Mucosa of rectum (tissue), 2 donors: ENCODE measurements at regions not wholly inside any gene's neighbourhood (a gene's known extent, or its start where the extent isn't known, plus 50 kb on each side); places are given as distances from the start of the nearest gene placed in this dataset.

Experiments
- H3K27ac ChIP-seq, 2 donors: one replicate each; pipeline ENCODE4 v1.7.0; 2013; ENCODE audit warnings: inconsistent platforms in 2 of 2, low read depth in 2 of 2, low read length in 2 of 2
- H3K27me3 ChIP-seq, 2 donors: one replicate each; pipeline ENCODE4 v1.7.0; 2013; ENCODE audit warnings: low read length in 2 of 2; ENCODE audit not compliant: control insufficient read depth in 2 of 2, insufficient read depth in 2 of 2
- H3K36me3 ChIP-seq, 2 donors: one replicate each; pipeline ENCODE4 v1.7.0; 2013; ENCODE audit warnings: low read length in 2 of 2; ENCODE audit not compliant: control insufficient read depth in 2 of 2, insufficient read depth in 2 of 2
- H3K4me1 ChIP-seq, 2 donors: one replicate each; pipeline ENCODE4 v1.7.0; 2013; ENCODE audit warnings: low read length in 2 of 2, mild to moderate bottlenecking in 1 of 2; ENCODE audit not compliant: control insufficient read depth in 2 of 2, insufficient read depth in 2 of 2
- H3K4me3 ChIP-seq, 2 donors: one replicate each; pipeline ENCODE4 v1.7.0; 2013; ENCODE audit warnings: low read length in 2 of 2
- H3K9ac ChIP-seq, 2 donors: one replicate each; pipeline ENCODE4 v1.7.0; 2013; ENCODE audit warnings: low read length in 2 of 2, low read depth in 1 of 2, mild to moderate bottlenecking in 1 of 2
- H3K9me3 ChIP-seq, 2 donors: one replicate each; pipeline ENCODE4 v1.7.0; 2013; ENCODE audit warnings: low read length in 2 of 2; ENCODE audit not compliant: control insufficient read depth in 2 of 2
- donor health status: healthy.
- donor health status: Normal muscosa, but diverticular disease.

DNA sequence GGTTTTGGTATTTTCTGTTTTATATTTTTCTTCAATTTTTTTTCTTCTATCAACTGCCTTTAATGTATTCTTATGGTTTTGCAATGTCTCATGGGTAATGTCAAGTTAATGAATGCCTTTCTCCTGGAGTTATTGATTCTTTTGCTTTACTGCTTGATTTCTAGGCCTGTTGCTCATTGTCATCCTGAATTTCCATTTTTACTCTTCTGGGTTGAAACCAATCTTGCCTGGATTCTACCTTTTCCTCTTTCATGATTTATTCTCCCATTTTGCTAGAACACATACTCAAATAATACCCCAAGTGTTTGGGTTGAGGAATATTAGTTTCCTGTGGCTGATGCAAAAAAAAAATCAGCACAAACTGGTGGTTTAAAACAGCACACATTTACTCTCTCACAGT lies 315.2 kb upstream of the PDZRN3 start:
- Histone ChIP-seq H3K27ac (no peak overlapping the region), H3K36me3 (no peaks in the 10 kb centered on the region), H3K27me3 (no peaks in the 10 kb centered on the region), H3K4me1 (no peaks in the 10 kb centered on the region), H3K4me3 (no peak overlapping the region), H3K9me3 (no peaks in the 10 kb centered on the region), H3K9ac (no peak overlapping the region)

DNA sequence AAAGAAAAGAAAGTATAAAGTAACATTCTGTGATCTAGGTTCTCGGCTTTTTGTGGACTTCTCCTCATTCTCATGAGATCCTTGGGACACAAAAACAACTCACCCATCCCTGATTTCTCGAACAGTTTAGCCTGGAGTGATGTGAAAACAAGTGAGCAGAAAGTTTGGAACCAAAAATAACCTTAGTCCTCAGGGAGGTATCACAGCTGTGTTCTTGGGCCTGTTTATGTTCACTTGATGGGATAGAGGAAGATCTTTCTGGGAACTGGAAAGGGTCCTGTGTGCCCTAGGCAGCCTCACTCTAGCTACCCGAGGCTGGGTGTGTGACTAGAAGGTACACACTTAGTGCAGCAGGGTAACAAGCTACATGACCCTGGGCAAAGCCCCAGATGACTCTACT lies 308.8 kb upstream of the PDZRN3 start:
- Histone ChIP-seq H3K4me3 (no peak overlapping the region), H3K27me3 (no peaks in the 10 kb centered on the region), H3K4me1 (no peaks in the 10 kb centered on the region), H3K9me3 (no peaks in the 10 kb centered on the region), H3K36me3 (no peaks in the 10 kb centered on the region), H3K9ac (no peak overlapping the region), H3K27ac (no peak overlapping the region)

DNA sequence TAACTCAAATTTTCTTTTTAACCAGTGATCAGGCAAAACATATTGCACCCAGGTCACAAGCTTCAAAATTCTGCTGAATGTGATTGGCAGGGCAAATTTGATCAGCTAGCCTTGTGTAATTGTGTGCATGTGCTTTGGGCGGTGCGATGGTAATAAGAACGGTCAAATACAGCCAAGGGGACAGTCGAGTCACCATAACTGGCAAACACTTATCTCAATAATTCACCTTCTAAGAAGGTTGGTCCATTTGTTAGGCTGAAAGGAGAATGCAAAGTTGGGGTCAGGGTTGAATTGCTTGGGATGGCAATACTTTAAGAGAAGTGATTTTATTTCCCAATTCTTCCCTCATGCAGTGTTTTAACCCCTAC lies 302.4 kb upstream of the PDZRN3 start:
- no peak overlapping the region for H3K27ac ChIP-seq
- H3K9ac ChIP-seq = no peak overlapping the region
- H3K36me3 ChIP-seq = no peaks in the 10 kb centered on the region
- no peaks in the 10 kb centered on the region for H3K27me3 ChIP-seq
- no peaks in the 10 kb centered on the region for H3K9me3 ChIP-seq
- no peak overlapping the region for H3K4me3 ChIP-seq
- no peaks in the 10 kb centered on the region for H3K4me1 ChIP-seq

GRCh38 chr3:73926360-73927202 lies 301.8 kb upstream of the PDZRN3 start:
- Histone ChIP-seq H3K27me3 (no peaks in the 10 kb centered on the region), H3K27ac (no peak overlapping the region), H3K4me3 (no peak overlapping the region), H3K4me1 (no peaks in the 10 kb centered on the region), H3K9me3 (no peaks in the 10 kb centered on the region), H3K9ac (no peak overlapping the region), H3K36me3 (no peaks in the 10 kb centered on the region)

DNA sequence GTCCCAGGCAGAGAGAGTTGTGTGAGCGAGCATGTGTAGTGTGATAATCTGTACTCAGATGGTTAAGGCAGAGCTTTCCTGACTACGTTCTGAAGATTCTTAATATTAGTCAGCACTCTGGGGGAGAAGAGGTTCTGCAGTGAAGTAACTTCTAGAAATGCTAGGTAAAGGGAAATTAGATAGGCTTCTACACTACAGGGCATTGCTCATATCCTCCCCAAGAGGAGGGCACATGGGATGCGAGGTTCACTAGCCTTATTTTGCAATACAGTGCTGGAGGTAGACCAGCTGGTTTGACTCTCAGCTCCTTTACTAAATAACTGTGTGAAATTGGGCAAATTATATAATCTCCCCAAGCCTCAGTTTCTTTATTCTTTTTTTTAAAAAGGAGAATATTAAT lies 300.3 kb upstream of the PDZRN3 start:
- H3K4me1 ChIP-seq = no peaks in the 10 kb centered on the region
- H3K27ac ChIP-seq = no peak overlapping the region
- no peak overlapping the region for H3K4me3 ChIP-seq
- H3K9ac ChIP-seq = no peak overlapping the region
- H3K27me3 ChIP-seq = no peaks in the 10 kb centered on the region
- H3K36me3 ChIP-seq = no peaks in the 10 kb centered on the region
- no peaks in the 10 kb centered on the region for H3K9me3 ChIP-seq

GRCh38 chr3:73924048-73924447 lies 299.3 kb upstream of the PDZRN3 start:
- Histone ChIP-seq H3K9ac (no peak overlapping the region), H3K9me3 (no peaks in the 10 kb centered on the region), H3K4me1 (no peaks in the 10 kb centered on the region), H3K27me3 (no peaks in the 10 kb centered on the region), H3K36me3 (no peaks in the 10 kb centered on the region), H3K4me3 (no peak overlapping the region), H3K27ac (no peak overlapping the region)

DNA sequence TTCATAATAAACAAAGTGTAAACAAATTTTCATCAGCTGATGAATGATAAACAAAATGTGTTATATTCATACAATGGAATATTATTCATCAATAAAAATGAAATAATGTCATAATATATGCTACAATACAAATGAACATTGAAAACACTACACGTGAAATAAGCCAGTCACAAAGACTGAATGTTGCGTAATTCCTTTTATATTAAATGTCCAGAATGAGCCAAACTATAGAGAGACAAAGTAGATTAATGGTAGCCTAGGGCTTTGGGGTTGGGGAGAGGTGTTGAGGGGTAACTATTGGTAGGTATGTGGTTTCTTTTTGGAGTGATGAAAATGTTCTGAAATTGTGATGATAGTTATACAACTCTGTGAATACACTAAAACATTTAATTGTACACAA lies 292.9 kb upstream of the PDZRN3 start:
- H3K36me3 ChIP-seq = no peaks in the 10 kb centered on the region
- H3K27me3 ChIP-seq = no peaks in the 10 kb centered on the region
- H3K27ac ChIP-seq = no peak overlapping the region
- no peak overlapping the region for H3K9ac ChIP-seq
- no peaks in the 10 kb centered on the region for H3K4me1 ChIP-seq
- no peaks in the 10 kb centered on the region for H3K9me3 ChIP-seq
- no peak overlapping the region for H3K4me3 ChIP-seq

GRCh38 chr3:73915886-73916285 lies 291.1 kb upstream of the PDZRN3 start:
- Histone ChIP-seq H3K9me3 (no peaks in the 10 kb centered on the region), H3K27ac (no peak overlapping the region), H3K4me1 (no peaks in the 10 kb centered on the region), H3K36me3 (no peaks in the 10 kb centered on the region), H3K4me3 (no peak overlapping the region), H3K9ac (no peak overlapping the region), H3K27me3 (no peaks in the 10 kb centered on the region)

GRCh38 chr3:73908218-73908617 lies 283.5 kb upstream of the PDZRN3 start:
- no peaks in the 10 kb centered on the region for H3K9me3 ChIP-seq
- no peaks in the 10 kb centered on the region for H3K36me3 ChIP-seq
- no peak overlapping the region for H3K9ac ChIP-seq
- no peaks in the 10 kb centered on the region for H3K27me3 ChIP-seq
- no peak overlapping the region for H3K4me3 ChIP-seq
- H3K4me1 ChIP-seq = no peaks in the 10 kb centered on the region
- H3K27ac ChIP-seq = no peak overlapping the region

GRCh38 chr3:73901686-73902085 lies 276.9 kb upstream of the PDZRN3 start:
- H3K27ac ChIP-seq = no peak overlapping the region
- H3K36me3 ChIP-seq = no peaks in the 10 kb centered on the region
- no peaks in the 10 kb centered on the region for H3K4me1 ChIP-seq

More at GRCh38 chr3:73901686-73902085, 276.9 kb upstream of the PDZRN3 start:
- H3K27me3 ChIP-seq = no peaks in the 10 kb centered on the region
- H3K9me3 ChIP-seq = no peaks in the 10 kb centered on the region
- H3K9ac ChIP-seq = no peak overlapping the region
- no peak overlapping the region for H3K4me3 ChIP-seq
